Muscle layer of duodenum (tissue), 2 donors: ENCODE measurements at regions not wholly inside any gene's neighbourhood (a gene's known extent, or its start where the extent isn't known, plus 50 kb on each side); places are given as distances from the start of the nearest gene placed in this dataset.

ENCODE experiments used
- H3K27ac ChIP-seq: one replicate; pipeline ENCODE4 v1.7.0; 2013; ENCODE audit warnings: mild to moderate bottlenecking, low read length
- H3K27me3 ChIP-seq: one replicate; pipeline ENCODE4 v1.7.0; 2013; ENCODE audit warnings: low read depth, mild to moderate bottlenecking, control low read depth, low read length
- H3K36me3 ChIP-seq, 2 donors: one replicate each; pipeline ENCODE4 v1.7.0; 2013; ENCODE audit warnings: low read length in 2 of 2, control low read depth in 1 of 2, mild to moderate bottlenecking in 1 of 2; ENCODE audit not compliant: insufficient read depth in 2 of 2, control insufficient read depth in 1 of 2
- H3K4me1 ChIP-seq, 2 donors: one replicate each; pipeline ENCODE4 v1.7.0; 2013; ENCODE audit warnings: low read length in 2 of 2, mild to moderate bottlenecking in 2 of 2, control low read depth in 1 of 2, moderate library complexity in 1 of 2; ENCODE audit not compliant: insufficient read depth in 2 of 2, control insufficient read depth in 1 of 2
- H3K4me3 ChIP-seq, 2 donors: one replicate each; pipeline ENCODE4 v1.7.0; 2013; ENCODE audit warnings: low read length in 2 of 2, low read depth in 1 of 2, mild to moderate bottlenecking in 1 of 2
- H3K9me3 ChIP-seq, 2 donors: one replicate each; pipeline ENCODE4 v1.7.0; 2013; ENCODE audit warnings: low read length in 2 of 2, control low read depth in 1 of 2, mild to moderate bottlenecking in 1 of 2; ENCODE audit not compliant: control insufficient read depth in 1 of 2
- donor health status: healthy.

DNA sequence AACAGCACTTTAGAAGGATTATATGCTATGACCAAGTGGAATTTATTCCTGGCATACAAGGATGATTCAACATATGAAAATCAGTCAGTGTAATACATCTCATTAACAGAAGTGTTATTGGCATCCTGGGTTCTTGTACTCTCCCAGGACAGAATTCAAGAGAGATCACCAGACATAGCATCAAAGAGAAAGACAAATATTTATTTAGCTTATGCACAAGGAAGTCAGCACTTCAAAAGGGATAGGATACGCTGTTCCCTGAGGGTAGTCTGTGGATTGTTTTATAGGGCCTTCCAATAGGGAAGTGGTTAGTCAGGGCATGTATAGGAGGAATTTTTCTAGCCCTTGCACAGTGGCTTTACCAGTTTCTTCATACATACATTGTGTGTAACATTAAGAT, 1238.0 kb downstream of the PCDH17 start:
- Histone ChIP-seq H3K27ac (no peak overlapping the region), H3K4me1 (no peaks in the 10 kb centered on the region), H3K27me3 (no peaks in the 10 kb centered on the region), H3K4me3 (no peak overlapping the region), H3K36me3 (no peaks in the 10 kb centered on the region), H3K9me3 (no peaks in the 10 kb centered on the region)

DNA sequence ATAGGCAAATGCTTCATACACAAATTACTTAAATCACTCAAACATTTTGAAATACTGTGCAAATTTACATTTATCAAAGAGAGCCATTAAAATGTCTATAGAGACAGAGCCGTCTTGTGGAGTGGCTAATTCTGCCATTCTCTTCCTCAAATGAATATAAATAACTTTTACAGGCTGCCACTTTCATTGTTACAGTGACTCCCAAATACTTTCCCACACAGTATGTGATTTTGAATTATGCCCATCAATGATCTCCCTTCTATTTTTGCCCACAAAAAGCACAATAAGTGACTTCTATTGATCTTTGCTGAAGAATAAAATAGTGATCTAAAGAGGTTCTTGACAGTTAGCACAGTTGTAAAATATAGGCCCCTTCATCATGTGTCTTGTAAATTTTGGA, 1244.9 kb downstream of the PCDH17 start:
- Histone ChIP-seq H3K27ac (no peak overlapping the region), H3K27me3 (no peaks in the 10 kb centered on the region), H3K4me1 (no peaks in the 10 kb centered on the region), H3K36me3 (no peaks in the 10 kb centered on the region), H3K4me3 (no peak overlapping the region), H3K9me3 (no peaks in the 10 kb centered on the region)

DNA sequence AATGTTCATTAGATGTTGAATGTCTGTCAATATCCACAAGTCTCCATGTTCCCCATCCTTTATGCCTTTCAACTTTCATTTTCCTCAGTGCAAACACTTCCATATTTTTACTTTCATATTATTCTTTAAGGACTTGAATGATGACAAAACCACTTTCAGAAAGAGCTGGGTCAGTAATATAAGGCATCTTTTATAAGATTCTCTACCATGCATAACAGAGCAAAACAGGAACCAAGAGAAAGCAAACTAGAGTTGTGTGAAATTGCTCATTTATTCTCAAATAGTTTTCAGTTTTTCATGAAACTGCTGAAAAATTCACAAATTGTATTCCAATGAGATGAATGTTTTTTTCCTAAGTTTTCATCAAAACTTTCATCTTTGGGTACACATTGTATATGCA, 1247.6 kb downstream of the PCDH17 start:
- no peaks in the 10 kb centered on the region for H3K4me1 ChIP-seq
- no peaks in the 10 kb centered on the region for H3K36me3 ChIP-seq
- H3K27me3 ChIP-seq, result no peaks in the 10 kb centered on the region
- no peak overlapping the region for H3K4me3 ChIP-seq
- no peaks in the 10 kb centered on the region for H3K9me3 ChIP-seq
- no peak overlapping the region for H3K27ac ChIP-seq

DNA sequence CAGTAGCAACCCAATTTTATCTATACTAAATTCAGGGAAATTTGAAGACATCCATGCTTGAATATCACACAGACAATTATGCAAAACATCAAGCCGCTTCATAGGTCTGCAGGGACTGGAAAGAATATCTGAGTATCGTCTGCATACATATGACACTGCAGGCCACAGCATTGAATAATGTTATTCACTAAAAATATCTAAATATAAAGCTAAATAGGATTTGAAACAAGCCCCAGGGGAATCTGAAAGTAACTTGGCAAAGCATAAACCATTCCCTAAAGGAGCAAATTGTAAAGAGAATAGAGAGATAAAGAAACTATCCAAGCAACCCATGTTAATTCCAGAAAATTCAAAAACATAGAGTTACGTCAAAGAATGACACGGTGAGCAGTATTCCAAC, 1251.0 kb downstream of the PCDH17 start:
- H3K27me3 ChIP-seq, result no peaks in the 10 kb centered on the region
- no peaks in the 10 kb centered on the region for H3K36me3 ChIP-seq
- H3K27ac ChIP-seq, result no peak overlapping the region
- H3K4me3 ChIP-seq, result no peak overlapping the region
- H3K4me1 ChIP-seq, result no peaks in the 10 kb centered on the region
- no peaks in the 10 kb centered on the region for H3K9me3 ChIP-seq

DNA sequence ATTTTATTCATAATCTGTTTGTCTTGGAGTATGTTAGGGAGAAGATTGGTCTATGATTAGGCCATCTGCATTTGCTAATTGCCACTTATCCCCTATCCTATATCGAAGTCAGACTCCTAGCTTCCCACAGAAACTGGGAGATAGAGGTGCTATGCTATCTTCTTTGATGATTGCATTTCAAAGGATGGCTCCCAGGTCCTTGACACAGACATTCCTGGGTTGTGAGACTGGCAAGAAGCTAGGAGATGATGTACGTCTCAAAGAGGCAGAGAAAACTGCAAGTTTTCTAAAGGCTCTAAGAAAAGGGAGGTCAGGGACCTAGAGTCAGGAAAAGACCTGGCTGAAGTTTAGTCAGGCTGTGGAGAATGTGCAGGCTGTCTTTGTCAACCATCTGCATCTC, 1251.9 kb downstream of the PCDH17 start:
- H3K4me1 ChIP-seq, result no peaks in the 10 kb centered on the region
- H3K27me3 ChIP-seq, result no peaks in the 10 kb centered on the region
- H3K36me3 ChIP-seq, result no peaks in the 10 kb centered on the region
- H3K27ac ChIP-seq, result no peak overlapping the region
- H3K4me3 ChIP-seq, result no peak overlapping the region
- H3K9me3 ChIP-seq, result no peaks in the 10 kb centered on the region

DNA sequence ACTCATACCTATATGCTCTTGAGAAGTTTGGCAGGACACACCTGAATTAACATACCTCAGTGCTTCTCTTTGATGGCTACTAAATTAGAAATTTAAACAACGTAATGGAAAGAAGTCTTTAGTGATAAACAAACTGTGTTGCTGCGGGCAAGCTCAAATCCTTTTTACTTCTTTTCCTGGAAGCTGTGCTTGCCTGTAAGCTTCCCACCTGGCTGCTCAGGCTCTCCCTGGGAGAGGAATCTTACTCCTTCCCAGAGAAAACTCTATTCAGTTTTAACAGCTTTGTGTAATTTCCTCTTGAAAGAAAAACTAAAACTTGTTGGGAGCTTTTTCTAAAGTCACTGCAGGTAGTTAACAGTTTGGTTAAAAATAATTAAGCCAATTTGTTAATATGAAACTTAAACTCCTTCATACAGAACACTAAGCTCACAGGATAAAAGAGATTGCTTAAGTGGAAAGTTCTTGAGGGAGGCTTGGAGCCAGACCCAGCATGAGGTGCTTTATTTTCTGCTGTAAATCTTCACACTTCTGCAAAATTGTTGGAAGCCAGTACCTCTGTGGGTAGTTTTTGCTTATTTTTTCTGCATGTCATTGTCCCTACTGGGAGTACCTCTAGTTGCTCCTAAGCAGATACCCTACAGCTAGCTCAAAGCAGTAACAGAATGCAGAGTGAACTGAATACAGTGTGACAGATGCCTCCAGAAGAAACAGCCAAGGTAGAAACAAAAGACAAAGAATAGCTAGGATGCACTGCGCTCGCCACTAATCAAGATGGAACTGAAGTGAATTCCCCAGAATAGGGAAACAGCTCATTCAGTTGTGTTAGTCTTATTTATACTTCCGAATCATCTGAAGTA, 1253.0 kb downstream of the PCDH17 start:
- Histone ChIP-seq H3K9me3 (no peaks in the 10 kb centered on the region), H3K36me3 (no peaks in the 10 kb centered on the region), H3K4me3 (no peak overlapping the region), H3K27ac (no peak overlapping the region), H3K27me3 (no peaks in the 10 kb centered on the region), H3K4me1 (no peaks in the 10 kb centered on the region)

DNA sequence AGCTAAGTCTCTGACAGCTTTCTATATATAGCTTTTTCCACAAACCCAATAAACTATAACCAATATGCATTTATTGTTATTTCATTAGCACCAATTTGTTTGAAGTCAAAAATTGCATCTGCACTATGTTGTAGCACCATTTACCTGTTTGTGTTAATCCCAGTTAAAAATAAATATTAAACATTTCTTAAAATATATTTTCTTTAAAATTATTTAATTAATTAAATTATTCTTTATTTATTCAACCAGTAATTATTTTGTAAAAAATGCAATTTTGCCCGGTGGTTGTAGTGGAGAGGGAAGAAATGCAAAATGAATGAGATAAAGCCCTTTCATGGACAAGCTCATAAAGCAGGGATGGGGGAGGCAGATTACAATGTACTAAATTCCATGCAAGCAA, 1257.9 kb downstream of the PCDH17 start:
- H3K27ac ChIP-seq, result no peak overlapping the region
- H3K27me3 ChIP-seq, result no peaks in the 10 kb centered on the region
- no peaks in the 10 kb centered on the region for H3K36me3 ChIP-seq
- H3K9me3 ChIP-seq, result peaks cover 0 to 4% of the 10 kb centered on the region in 2 donors
- H3K4me3 ChIP-seq, result no peak overlapping the region
- H3K4me1 ChIP-seq, result no peaks in the 10 kb centered on the region

DNA sequence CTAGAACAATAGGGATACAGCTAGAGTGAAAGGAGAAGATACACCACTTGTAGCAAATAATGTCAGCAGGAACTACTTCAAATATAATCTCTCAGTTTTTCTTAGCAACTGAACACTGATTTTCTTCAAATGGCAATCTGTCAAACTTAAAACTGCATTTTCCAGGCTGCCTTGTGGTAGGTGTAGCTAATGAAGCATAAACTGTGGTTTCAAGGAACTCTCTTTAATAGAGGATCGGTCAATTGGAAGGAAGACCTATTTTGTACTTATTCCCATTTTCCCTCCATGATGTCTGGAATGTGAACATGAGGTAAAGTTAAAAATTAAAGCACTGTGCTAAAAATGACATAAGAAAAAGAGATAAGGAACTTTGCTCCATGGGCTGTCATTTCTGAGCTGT, 1261.9 kb downstream of the PCDH17 start:
- no peaks in the 10 kb centered on the region for H3K4me1 ChIP-seq
- H3K36me3 ChIP-seq, result no peaks in the 10 kb centered on the region
- H3K27ac ChIP-seq, result no peak overlapping the region
- no peaks in the 10 kb centered on the region for H3K27me3 ChIP-seq
- peaks cover 0 to 4% of the 10 kb centered on the region in 2 donors for H3K9me3 ChIP-seq
- no peak overlapping the region for H3K4me3 ChIP-seq

DNA sequence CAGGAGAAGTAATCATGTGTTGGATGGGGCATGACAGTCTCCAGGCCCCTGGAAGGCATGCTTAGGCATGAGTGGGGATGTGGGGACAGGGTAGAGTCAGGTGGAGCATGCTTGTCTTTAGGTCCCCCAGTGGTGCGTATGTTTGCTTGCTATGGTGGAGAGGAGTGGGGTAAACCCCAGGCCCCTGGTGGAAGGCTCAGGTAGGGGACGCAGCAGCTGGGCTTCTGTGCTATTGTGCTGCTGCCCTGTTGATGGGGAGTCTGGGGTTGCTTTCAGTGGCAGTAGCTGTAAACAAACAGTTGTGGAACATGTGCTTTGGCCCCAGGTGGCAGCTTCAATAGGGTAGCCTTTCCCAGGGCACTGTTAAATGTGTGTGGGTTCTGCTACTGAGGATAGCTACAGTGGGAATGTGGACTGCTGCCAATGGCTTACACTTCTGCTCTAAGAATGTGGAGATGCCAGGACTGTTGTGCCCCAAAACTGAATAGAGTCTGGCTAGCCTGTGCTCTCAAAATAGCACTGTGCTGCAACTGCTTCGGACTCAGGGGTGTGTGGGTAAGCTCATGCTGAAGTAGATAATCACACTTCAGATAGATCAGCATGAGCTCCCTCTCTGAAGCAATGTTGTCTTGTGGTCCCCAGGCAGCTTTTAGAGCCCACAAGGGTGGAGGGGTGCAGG, 1257.3 kb downstream of the DIAPH3 start:
- Histone ChIP-seq H3K27ac (no peak overlapping the region), H3K4me3 (no peak overlapping the region), H3K27me3 (no peaks in the 10 kb centered on the region), H3K9me3 (no peaks in the 10 kb centered on the region), H3K36me3 (no peaks in the 10 kb centered on the region), H3K4me1 (no peaks in the 10 kb centered on the region)

DNA sequence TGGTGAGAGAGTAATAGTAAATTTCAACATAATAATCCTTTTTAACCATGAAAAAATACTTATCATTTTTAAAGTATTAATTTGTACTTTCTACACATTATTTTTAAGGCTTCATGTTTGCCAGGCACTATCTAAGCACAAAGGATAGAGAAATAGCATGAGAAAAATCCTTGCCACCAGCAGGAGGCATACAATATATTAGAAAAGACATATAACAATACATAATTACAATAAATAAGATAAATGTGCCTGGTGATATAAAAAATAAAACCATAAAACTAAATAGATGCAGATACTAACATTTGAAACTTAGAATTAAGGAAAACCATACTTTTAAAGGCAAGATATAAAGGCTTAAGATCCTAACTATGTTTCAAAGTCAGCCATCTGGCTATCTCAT, 1256.4 kb downstream of the DIAPH3 start:
- H3K36me3 ChIP-seq, result no peaks in the 10 kb centered on the region
- H3K27ac ChIP-seq, result no peak overlapping the region
- H3K9me3 ChIP-seq, result no peaks in the 10 kb centered on the region
- no peaks in the 10 kb centered on the region for H3K4me1 ChIP-seq
- H3K4me3 ChIP-seq, result no peak overlapping the region
- no peaks in the 10 kb centered on the region for H3K27me3 ChIP-seq

DNA sequence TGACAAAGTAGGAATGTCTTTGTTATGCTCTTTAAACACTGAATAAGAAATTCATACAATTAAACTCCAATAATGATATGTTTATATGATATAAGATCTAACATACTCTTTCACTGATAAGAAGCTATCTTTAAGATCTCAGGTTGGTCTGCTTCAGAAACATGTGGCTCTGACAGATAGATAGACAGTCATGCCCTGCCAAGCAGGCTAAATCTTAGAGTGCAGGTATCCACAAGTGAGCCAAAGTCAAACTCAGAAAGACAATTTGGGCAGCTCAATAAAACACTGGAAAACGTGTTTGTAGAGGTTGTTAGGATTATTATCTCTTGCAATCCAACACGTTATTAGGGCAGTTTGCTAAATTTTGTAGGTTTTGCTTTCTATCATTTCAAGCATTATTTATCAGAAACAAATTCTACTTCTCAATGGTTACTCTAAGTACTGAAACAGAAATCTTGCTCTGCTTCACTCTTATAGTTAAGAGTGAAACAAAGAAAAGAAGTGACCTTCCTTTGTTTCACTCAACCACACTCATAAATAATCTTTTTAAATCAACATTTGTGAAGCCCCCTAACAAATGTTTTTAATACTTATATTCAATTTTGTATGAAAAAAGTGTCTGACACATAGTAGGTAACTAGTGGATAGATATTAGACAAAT, 1255.6 kb downstream of the DIAPH3 start:
- H3K36me3 ChIP-seq, result no peaks in the 10 kb centered on the region
- no peaks in the 10 kb centered on the region for H3K9me3 ChIP-seq
- no peaks in the 10 kb centered on the region for H3K27me3 ChIP-seq
- H3K4me3 ChIP-seq, result no peak overlapping the region
- no peak overlapping the region for H3K27ac ChIP-seq
- no peaks in the 10 kb centered on the region for H3K4me1 ChIP-seq
